ENCODE measurements at regions not wholly inside any gene's neighbourhood (a gene's known extent, or its start where the extent isn't known, plus 50 kb on each side); places are given as distances from the start of the nearest gene placed in this dataset.
A peak's percentile ranks its signal among the peaks of the same experiment; 100 is the strongest.

GRCh38 chr17:43334738-43335402 is 63.9 kb upstream of the ARL4D start:
- H3K36me3 Mint-ChIP-seq = no peaks in the 10 kb centered on the region
- Histone ChIP-seq H3K36me3 (ENCODE audit: control insufficient read depth in 2 of 3, insufficient read depth in 3 of 3, low read length in 3 of 3) (no peaks in the 10 kb centered on the region), H3K27me3 (ENCODE audit: control insufficient read depth in 2 of 2, insufficient read depth in 2 of 2, low read length in 2 of 2) (no peaks in the 10 kb centered on the region), H3K27ac (ENCODE audit: low read depth, low read length) (no peak overlapping the region), H3K4me3 (ENCODE audit: low read length) (no peak overlapping the region), H3K4me1 (ENCODE audit: control insufficient read depth in 2 of 2, insufficient read depth in 2 of 2, low read length in 2 of 2) (peaks cover 4 to 5% of the 10 kb centered on the region in 2 donors), H3K9me3 (ENCODE audit: control insufficient read depth in 2 of 3, low read length in 3 of 3) (no peaks in the 10 kb centered on the region)
- peaks cover 10 to 21% (median 16%) of the 10 kb centered on the region in 7 donors for H3K4me1 Mint-ChIP-seq
- ChIA-PET POLR2A (interaction anchor here (0.9 to 3.4 kb wide), 7 partner anchors 18 to 326 kb away, joined by 3 to 14 read pairs (median 6); partner anchors contain the start of genes NBR1 and TMEM106A), CTCF (interaction anchor here (0.5 to 4.8 kb wide), 14 partner anchors 8 to 797 kb away, joined by 3 to 36 read pairs (median 4); partner anchors contain the start of genes BECN1, IFI35, RPL27 and TMEM106A)
- peaks cover 0 to 1% (median 0%) of the 10 kb centered on the region in 11 donors for H3K9me3 Mint-ChIP-seq
- intact Hi-C loops (cut with micrococcal nuclease) = loop anchor here in 1 of 2 donors (1.0 kb wide), 2 partner anchors 165 to 329 kb away; partner anchors contain the start of gene IFI35
- DNase-seq = no peak
- ATAC-seq = no peak
- H3K27me3 Mint-ChIP-seq = peaks cover 0 to 3% (median 0%) of the 10 kb centered on the region in 5 donors
- H3K4me3 Mint-ChIP-seq = no peak overlapping the region
- no peak overlapping the region for H3K27ac Mint-ChIP-seq

- intact Hi-C loops (cut with micrococcal nuclease) = no loop called here
- H3K4me3 ChIP-seq (ENCODE audit: low read length) = no peak overlapping the region
- H3K9me3 Mint-ChIP-seq = peaks cover 0 to 1% (median 0%) of the 10 kb centered on the region in 11 donors
- DNase-seq (no peak), ATAC-seq (no peak)
- CTCF ChIA-PET = interaction anchor here (0.7 to 4.8 kb wide), 4 partner anchors 24 to 336 kb away, joined by 3 to 36 read pairs (median 6); partner anchors contain the start of gene RPL27
- H3K27ac Mint-ChIP-seq = no peak overlapping the region
- H3K36me3 ChIP-seq (ENCODE audit: control insufficient read depth in 2 of 3, insufficient read depth in 3 of 3, low read length in 3 of 3) = no peaks in the 10 kb centered on the region
- H3K27me3 ChIP-seq (ENCODE audit: control insufficient read depth in 2 of 2, insufficient read depth in 2 of 2, low read length in 2 of 2) = no peaks in the 10 kb centered on the region
- peaks cover 4 to 5% of the 10 kb centered on the region in 2 donors for H3K4me1 ChIP-seq (ENCODE audit: control insufficient read depth in 2 of 2, insufficient read depth in 2 of 2, low read length in 2 of 2)
- H3K27me3 Mint-ChIP-seq = peaks cover 0 to 12% (median 4%) of the 10 kb centered on the region in 5 donors
- no peaks in the 10 kb centered on the region for H3K9me3 ChIP-seq (ENCODE audit: control insufficient read depth in 2 of 3, low read length in 3 of 3)
- peak overlapping the region in 3 of 10 donors; percentile 20 to 43 (median 32) for H3K4me3 Mint-ChIP-seq
- H3K27ac ChIP-seq (ENCODE audit: low read depth, low read length) = no peak overlapping the region
- H3K4me1 Mint-ChIP-seq = peaks cover 9 to 18% (median 15%) of the 10 kb centered on the region in 7 donors
- POLR2A ChIA-PET = interaction anchor here (1.0 to 3.4 kb wide), 5 partner anchors 18 to 162 kb away, joined by 3 to 14 read pairs (median 6); partner anchors contain the start of genes NBR1 and TMEM106A
- H3K36me3 Mint-ChIP-seq = no peaks in the 10 kb centered on the region
Observed at GRCh38 chr17:43333433-43333943, 65.3 kb upstream of the ARL4D start.

GRCh38 chr17:43332230-43332629 is 66.6 kb upstream of the ARL4D start:
- H3K4me3 ChIP-seq (ENCODE audit: low read length) = no peak overlapping the region
- peaks cover 4 to 5% of the 10 kb centered on the region in 2 donors for H3K4me1 ChIP-seq (ENCODE audit: control insufficient read depth in 2 of 2, insufficient read depth in 2 of 2, low read length in 2 of 2)
- intact Hi-C loops (cut with micrococcal nuclease) = no loop called here
- ChIA-PET CTCF (interaction anchor here (1.1 to 4.8 kb wide), 3 partner anchors 16 to 325 kb away, joined by 3 to 36 read pairs (median 5); no protein-coding TSS in a partner anchor), POLR2A (interaction anchor here (0.7 to 1.9 kb wide), 3 partner anchors 28 to 501 kb away, joined by 5 to 8 read pairs (median 5); no protein-coding TSS in a partner anchor)
- H3K27me3 ChIP-seq (ENCODE audit: control insufficient read depth in 2 of 2, insufficient read depth in 2 of 2, low read length in 2 of 2) = no peaks in the 10 kb centered on the region
- H3K9me3 ChIP-seq (ENCODE audit: control insufficient read depth in 2 of 3, low read length in 3 of 3) = no peaks in the 10 kb centered on the region
- Mint-ChIP-seq H3K9me3 (no peaks in the 10 kb centered on the region), H3K36me3 (no peaks in the 10 kb centered on the region), H3K4me1 (peaks cover 7 to 12% (median 9%) of the 10 kb centered on the region in 7 donors), H3K4me3 (no peak overlapping the region), H3K27ac (no peak overlapping the region), H3K27me3 (peaks cover 0 to 25% (median 11%) of the 10 kb centered on the region in 5 donors)
- no peaks in the 10 kb centered on the region for H3K36me3 ChIP-seq (ENCODE audit: control insufficient read depth in 2 of 3, insufficient read depth in 3 of 3, low read length in 3 of 3)
- DNase-seq (no peak), ATAC-seq (no peak)
- no peak overlapping the region for H3K27ac ChIP-seq (ENCODE audit: low read depth, low read length)

- no peaks in the 10 kb centered on the region for H3K36me3 Mint-ChIP-seq
- Histone ChIP-seq H3K4me3 (ENCODE audit: low read length) (no peak overlapping the region), H3K9me3 (ENCODE audit: control insufficient read depth in 2 of 3, low read length in 3 of 3) (no peaks in the 10 kb centered on the region), H3K4me1 (ENCODE audit: control insufficient read depth in 2 of 2, insufficient read depth in 2 of 2, low read length in 2 of 2) (peaks cover 4 to 5% of the 10 kb centered on the region in 2 donors), H3K27ac (ENCODE audit: low read depth, low read length) (no peak overlapping the region), H3K36me3 (ENCODE audit: control insufficient read depth in 2 of 3, insufficient read depth in 3 of 3, low read length in 3 of 3) (no peaks in the 10 kb centered on the region), H3K27me3 (ENCODE audit: control insufficient read depth in 2 of 2, insufficient read depth in 2 of 2, low read length in 2 of 2) (no peaks in the 10 kb centered on the region)
- intact Hi-C loops (cut with micrococcal nuclease) = no loop called here
- DNase-seq (no peak), ATAC-seq (no peak)
- peak overlapping the region in 1 of 9 donors; percentile 41 for H3K27ac Mint-ChIP-seq
- no peaks in the 10 kb centered on the region for H3K9me3 Mint-ChIP-seq
- peaks cover 0 to 30% (median 16%) of the 10 kb centered on the region in 5 donors for H3K27me3 Mint-ChIP-seq
- H3K4me1 Mint-ChIP-seq = peaks cover 7 to 12% (median 9%) of the 10 kb centered on the region in 7 donors
- ChIA-PET POLR2A (interaction anchor here (1.9 kb wide), 1 partner anchor 29 kb away, joined by 5 read pairs; no protein-coding TSS in a partner anchor), CTCF (interaction anchor here (1.1 to 4.8 kb wide), 2 partner anchors 15 to 21 kb away, joined by 3 to 36 read pairs; no protein-coding TSS in a partner anchor)
- no peak overlapping the region for H3K4me3 Mint-ChIP-seq
Observed at GRCh38 chr17:43330876-43331639, 67.7 kb upstream of the ARL4D start.

DNA sequence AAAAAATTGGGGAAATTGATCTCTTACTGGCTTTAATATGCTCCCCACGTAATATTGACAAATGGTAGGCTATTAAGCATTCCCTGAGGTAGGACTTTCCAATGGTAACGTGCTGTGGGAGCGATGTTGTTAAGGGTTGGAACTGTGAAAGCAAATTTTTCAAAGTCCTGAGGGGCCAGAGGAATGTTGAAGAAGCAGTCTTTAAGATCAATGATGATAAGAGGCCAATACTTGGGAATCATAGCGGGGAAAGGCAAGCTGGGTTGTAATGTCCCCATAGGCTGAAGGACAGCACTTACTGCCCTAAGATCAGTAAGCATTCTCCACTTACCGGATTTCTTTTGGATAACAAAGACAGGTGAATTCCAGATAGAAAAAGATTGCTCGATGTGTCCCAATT is 69.6 kb upstream of the ARL4D start:
- Mint-ChIP-seq H3K36me3 (no peaks in the 10 kb centered on the region), H3K27me3 (peaks cover 0 to 30% (median 16%) of the 10 kb centered on the region in 5 donors), H3K9me3 (no peaks in the 10 kb centered on the region), H3K4me3 (no peak overlapping the region), H3K27ac (no peak overlapping the region), H3K4me1 (peaks cover 3 to 9% (median 8%) of the 10 kb centered on the region in 7 donors)
- ATAC-seq (no peak), DNase-seq (no peak)
- Histone ChIP-seq H3K36me3 (ENCODE audit: control insufficient read depth in 2 of 3, insufficient read depth in 3 of 3, low read length in 3 of 3) (no peaks in the 10 kb centered on the region), H3K4me1 (ENCODE audit: control insufficient read depth in 2 of 2, insufficient read depth in 2 of 2, low read length in 2 of 2) (peaks cover 4 to 5% of the 10 kb centered on the region in 2 donors), H3K27ac (ENCODE audit: low read depth, low read length) (no peak overlapping the region), H3K4me3 (ENCODE audit: low read length) (no peak overlapping the region), H3K27me3 (ENCODE audit: control insufficient read depth in 2 of 2, insufficient read depth in 2 of 2, low read length in 2 of 2) (no peaks in the 10 kb centered on the region), H3K9me3 (ENCODE audit: control insufficient read depth in 2 of 3, low read length in 3 of 3) (no peaks in the 10 kb centered on the region)
- POLR2A ChIA-PET = interaction anchor here (0.6 kb wide), 1 partner anchor 20 kb away, joined by 3 read pairs; no protein-coding TSS in a partner anchor
- CTCF ChIA-PET = no interaction called here
- intact Hi-C loops (cut with micrococcal nuclease) = no loop called here

GRCh38 chr17:43328650-43329049 is 70.1 kb upstream of the ARL4D start:
- ChIA-PET POLR2A (interaction anchor here (0.7 to 1.5 kb wide), 2 partner anchors 32 to 130 kb away, joined by 3 to 4 read pairs; no protein-coding TSS in a partner anchor), CTCF (interaction anchor here (0.9 kb wide), 1 partner anchor 11 kb away, joined by 3 read pairs; no protein-coding TSS in a partner anchor)
- H3K36me3 Mint-ChIP-seq = no peaks in the 10 kb centered on the region
- H3K9me3 Mint-ChIP-seq = no peaks in the 10 kb centered on the region
- intact Hi-C loops (cut with micrococcal nuclease) = no loop called here
- DNase-seq = no peak
- Histone ChIP-seq H3K9me3 (ENCODE audit: control insufficient read depth in 2 of 3, low read length in 3 of 3) (no peaks in the 10 kb centered on the region), H3K36me3 (ENCODE audit: control insufficient read depth in 2 of 3, insufficient read depth in 3 of 3, low read length in 3 of 3) (no peaks in the 10 kb centered on the region), H3K4me1 (ENCODE audit: control insufficient read depth in 2 of 2, insufficient read depth in 2 of 2, low read length in 2 of 2) (peaks cover 0 to under 1% of the 10 kb centered on the region in 2 donors), H3K4me3 (ENCODE audit: low read length) (no peak overlapping the region), H3K27me3 (ENCODE audit: control insufficient read depth in 2 of 2, insufficient read depth in 2 of 2, low read length in 2 of 2) (no peaks in the 10 kb centered on the region), H3K27ac (ENCODE audit: low read depth, low read length) (no peak overlapping the region)
- H3K27ac Mint-ChIP-seq = no peak overlapping the region
- H3K27me3 Mint-ChIP-seq = peaks cover 0 to 30% (median 16%) of the 10 kb centered on the region in 5 donors
- ATAC-seq = no peak
- H3K4me1 Mint-ChIP-seq = peaks cover under 1 to 4% (median 2%) of the 10 kb centered on the region in 7 donors
- H3K4me3 Mint-ChIP-seq = no peak overlapping the region
